Trophoblast cell (in vitro differentiated cells and primary cell): ENCODE measurements at regions not wholly inside any gene's neighbourhood (a gene's known extent, or its start where the extent isn't known, plus 50 kb on each side); places are given as distances from the start of the nearest gene placed in this dataset.

Experiments used
- DNase-seq, 2 donors: peaks; one replicate each; pipeline ENCODE4 v3.0.0-alpha.2; 2016
- H2AFZ ChIP-seq: 2 replicates; pipeline ENCODE4 v1.6.1; 2013; ENCODE audit warnings: low read length, moderate library complexity, mild to moderate bottlenecking; ENCODE audit not compliant: insufficient read depth, poor library complexity
- H2AK5ac ChIP-seq: 2 replicates; pipeline ENCODE4 v1.6.1; 2013; ENCODE audit warnings: mild to moderate bottlenecking, low read length
- H2BK120ac ChIP-seq: 2 replicates; pipeline ENCODE4 v1.6.1; 2013; ENCODE audit warnings: low read length, mild to moderate bottlenecking, moderate library complexity; ENCODE audit not compliant: insufficient read depth, poor library complexity
- H2BK12ac ChIP-seq: 2 replicates; pipeline ENCODE4 v1.6.1; 2013; ENCODE audit warnings: mild to moderate bottlenecking, low read length, moderate library complexity
- H2BK5ac ChIP-seq: 2 replicates; pipeline ENCODE4 v1.6.1; 2013; ENCODE audit warnings: low read length, low read depth, moderate library complexity, mild to moderate bottlenecking; ENCODE audit not compliant: poor library complexity
- H3K14ac ChIP-seq: 2 replicates; pipeline ENCODE4 v1.6.1; 2013; ENCODE audit warnings: mild to moderate bottlenecking, low read length
- H3K18ac ChIP-seq: 2 replicates; pipeline ENCODE4 v1.6.1; 2013; ENCODE audit warnings: mild to moderate bottlenecking, low read length
- H3K23ac ChIP-seq: 2 replicates; pipeline ENCODE4 v1.6.1; 2013; ENCODE audit warnings: low read length
- H3K27ac ChIP-seq: 2 replicates; pipeline ENCODE4 v1.5.1; 2013; ENCODE audit warnings: low read depth, mild to moderate bottlenecking, inconsistent platforms, low read length, moderate library complexity
- H3K27me3 ChIP-seq: 2 replicates; pipeline ENCODE4 v1.6.1; 2013; ENCODE audit warnings: inconsistent platforms, mild to moderate bottlenecking, low read length, moderate library complexity; ENCODE audit not compliant: insufficient read depth
- H3K36me3 ChIP-seq, 2 experiments: 1 replicate in 1 of 2; 2 replicates in 1 of 2; pipeline ENCODE4 v1.6.1; 2013; ENCODE audit warnings: low read length in 2 of 2, mild to moderate bottlenecking in 2 of 2, moderate library complexity in 1 of 2; ENCODE audit not compliant: insufficient read depth in 2 of 2, control insufficient read depth in 1 of 2
- H3K4ac ChIP-seq: 2 replicates; pipeline ENCODE4 v1.6.1; 2013; ENCODE audit warnings: low read depth, mild to moderate bottlenecking, low read length, moderate library complexity
- H3K4me1 ChIP-seq, 2 experiments: 1 replicate in 1 of 2; 2 replicates in 1 of 2; pipeline ENCODE4 v1.6.1; 2013; ENCODE audit warnings: low read length in 2 of 2, mild to moderate bottlenecking in 2 of 2, moderate library complexity in 1 of 2; ENCODE audit not compliant: insufficient read depth in 2 of 2, control insufficient read depth in 1 of 2
- H3K4me2 ChIP-seq: 2 replicates; pipeline ENCODE4 v1.6.1; 2013; ENCODE audit warnings: inconsistent platforms, mild to moderate bottlenecking, low read length, moderate library complexity
- H3K4me3 ChIP-seq: 2 replicates; pipeline ENCODE4 v1.5.1; 2013; ENCODE audit warnings: mild to moderate bottlenecking, low read depth, low read length, inconsistent platforms
- H3K79me1 ChIP-seq: one replicate; pipeline ENCODE4 v1.6.1; 2013; ENCODE audit warnings: low read length
- H3K79me2 ChIP-seq: 2 replicates; pipeline ENCODE4 v1.6.1; 2013; ENCODE audit warnings: low read length, mild to moderate bottlenecking; ENCODE audit not compliant: control insufficient read depth, insufficient read depth, poor library complexity
- H3K9ac ChIP-seq: 2 replicates; pipeline ENCODE4 v1.6.1; 2013; ENCODE audit warnings: mild to moderate bottlenecking, low read length
- H3K9me3 ChIP-seq: 2 replicates; pipeline ENCODE4 v1.6.1; 2013; ENCODE audit warnings: low read depth, mild to moderate bottlenecking, control low read depth, inconsistent platforms, low read length; ENCODE audit not compliant: insufficient read depth
- H4K12ac ChIP-seq: 2 replicates; pipeline ENCODE4 v1.6.1; 2013; ENCODE audit warnings: low read depth, mild to moderate bottlenecking, low read length, moderate library complexity
- H4K8ac ChIP-seq: 2 replicates; pipeline ENCODE4 v1.6.1; 2013; ENCODE audit warnings: low read depth, mild to moderate bottlenecking, low read length, moderate library complexity
- H4K91ac ChIP-seq: one replicate; pipeline ENCODE4 v1.6.1; 2013; ENCODE audit warnings: low read depth, mild to moderate bottlenecking, low read length, moderate library complexity
- WGBS: extraction: QIAGEN DNeasy Blood & Tissue Kit; methylation state at CpG from one replicate; pipeline ENCODE4 v1.1.7; 2013; ENCODE audit warnings: missing lambda C conversion rate; ENCODE audit not compliant: insufficient read length, insufficient coverage; ENCODE audit errors: extremely low coverage; 5-methylcytosine and 5-hydroxymethylcytosine counted together

GRCh38 chr13:50444726-50445125 is 398.8 kb downstream of the DLEU7 start:
- peaks cover 4 to 8% of the 10 kb centered on the region in 2 experiments for H3K4me1 ChIP-seq
- WGBS = no CpG with 5 or more reads among the region's 5 CpGs
- H3K27ac ChIP-seq = no peak overlapping the region
- no peak overlapping the region for H3K4ac ChIP-seq
- H3K4me2 ChIP-seq = no peak overlapping the region
- no peak overlapping the region for H3K9ac ChIP-seq
- no peak overlapping the region for H2BK120ac ChIP-seq
- H3K79me2 ChIP-seq = no peaks in the 10 kb centered on the region
- no peak overlapping the region for H3K14ac ChIP-seq
- no peak overlapping the region for H4K12ac ChIP-seq
- peak in 1 of 2 donors; percentile 21 for DNase-seq
- no peak overlapping the region for H4K8ac ChIP-seq
- H3K36me3 ChIP-seq = no peaks in the 10 kb centered on the region
- no peak overlapping the region for H4K91ac ChIP-seq
- H2BK12ac ChIP-seq = no peak overlapping the region
- no peak overlapping the region for H2BK5ac ChIP-seq
- no peaks in the 10 kb centered on the region for H3K27me3 ChIP-seq
- peaks cover 1% of the 10 kb centered on the region for H3K79me1 ChIP-seq
- no peak overlapping the region for H3K18ac ChIP-seq
- no peaks in the 10 kb centered on the region for H3K9me3 ChIP-seq
- H2AFZ ChIP-seq = no peak overlapping the region
- H3K23ac ChIP-seq = no peak overlapping the region
- H3K4me3 ChIP-seq = no peak overlapping the region
- H2AK5ac ChIP-seq = no peak overlapping the region

GRCh38 chr13:50446611-50447010 is 396.9 kb downstream of the DLEU7 start:
- peaks cover 1% of the 10 kb centered on the region for H3K79me1 ChIP-seq
- H3K27me3 ChIP-seq = no peaks in the 10 kb centered on the region
- WGBS = no CpG with 5 or more reads among the region's 1 CpG
- H3K4me3 ChIP-seq = no peak overlapping the region
- H2BK120ac ChIP-seq = no peak overlapping the region
- H2BK5ac ChIP-seq = no peak overlapping the region
- no peak overlapping the region for H4K8ac ChIP-seq
- H3K4ac ChIP-seq = no peak overlapping the region
- no peak overlapping the region for H4K12ac ChIP-seq
- no peak overlapping the region for H2BK12ac ChIP-seq
- no peaks in the 10 kb centered on the region for H3K36me3 ChIP-seq
- no peak for DNase-seq
- H3K4me2 ChIP-seq = no peak overlapping the region
- no peak overlapping the region for H3K14ac ChIP-seq
- H3K27ac ChIP-seq = no peak overlapping the region
- no peak overlapping the region for H2AFZ ChIP-seq
- H3K4me1 ChIP-seq = peaks cover 4 to 8% of the 10 kb centered on the region in 2 experiments
- no peak overlapping the region for H3K18ac ChIP-seq
- no peak overlapping the region for H4K91ac ChIP-seq
- no peak overlapping the region for H3K9ac ChIP-seq
- no peaks in the 10 kb centered on the region for H3K79me2 ChIP-seq
- H3K9me3 ChIP-seq = no peaks in the 10 kb centered on the region
- no peak overlapping the region for H3K23ac ChIP-seq
- no peak overlapping the region for H2AK5ac ChIP-seq

GRCh38 chr13:50448535-50448998 is 394.9 kb downstream of the DLEU7 start:
- no peaks in the 10 kb centered on the region for H3K79me2 ChIP-seq
- no peak overlapping the region for H2AFZ ChIP-seq
- no peak overlapping the region for H3K23ac ChIP-seq
- H4K91ac ChIP-seq = no peak overlapping the region
- no peaks in the 10 kb centered on the region for H3K9me3 ChIP-seq
- no CpG with 5 or more reads among the region's 1 CpG for WGBS
- no peak overlapping the region for H2AK5ac ChIP-seq
- H3K4ac ChIP-seq = no peak overlapping the region
- no peak overlapping the region for H2BK120ac ChIP-seq
- H3K27ac ChIP-seq = no peak overlapping the region
- no peak overlapping the region for H4K8ac ChIP-seq
- H3K36me3 ChIP-seq = no peaks in the 10 kb centered on the region
- H2BK5ac ChIP-seq = no peak overlapping the region
- no peak overlapping the region for H3K9ac ChIP-seq
- no peak overlapping the region for H2BK12ac ChIP-seq
- peaks cover 4 to 8% of the 10 kb centered on the region in 2 experiments for H3K4me1 ChIP-seq
- H4K12ac ChIP-seq = no peak overlapping the region
- H3K14ac ChIP-seq = no peak overlapping the region
- H3K79me1 ChIP-seq = peaks cover 1% of the 10 kb centered on the region
- no peaks in the 10 kb centered on the region for H3K27me3 ChIP-seq
- no peak overlapping the region for H3K4me2 ChIP-seq
- no peak overlapping the region for H3K4me3 ChIP-seq
- no peak for DNase-seq
- H3K18ac ChIP-seq = no peak overlapping the region

GRCh38 chr13:50449465-50449864 is 394.0 kb downstream of the DLEU7 start:
- no peaks in the 10 kb centered on the region for H3K36me3 ChIP-seq
- H3K27ac ChIP-seq = no peak overlapping the region
- no peak overlapping the region for H2BK12ac ChIP-seq
- no peak overlapping the region for H2BK120ac ChIP-seq
- no peaks in the 10 kb centered on the region for H3K27me3 ChIP-seq
- no peak for DNase-seq
- H4K8ac ChIP-seq = no peak overlapping the region
- no peak overlapping the region for H3K4ac ChIP-seq
- no peak overlapping the region for H3K9ac ChIP-seq
- H2AK5ac ChIP-seq = no peak overlapping the region
- no peak overlapping the region for H3K18ac ChIP-seq
- no peak overlapping the region for H2AFZ ChIP-seq
- no peak overlapping the region for H3K4me2 ChIP-seq
- H3K4me1 ChIP-seq = peaks cover 4 to 8% of the 10 kb centered on the region in 2 experiments
- no peak overlapping the region for H3K23ac ChIP-seq
- H3K4me3 ChIP-seq = no peak overlapping the region
- no peaks in the 10 kb centered on the region for H3K79me2 ChIP-seq
- no CpG with 5 or more reads among the region's 2 CpGs for WGBS
- no peaks in the 10 kb centered on the region for H3K9me3 ChIP-seq
- no peak overlapping the region for H4K91ac ChIP-seq
- no peak overlapping the region for H4K12ac ChIP-seq
- no peak overlapping the region for H3K14ac ChIP-seq
- H3K79me1 ChIP-seq = peaks cover 1% of the 10 kb centered on the region
- H2BK5ac ChIP-seq = no peak overlapping the region
